ENCODE measurements at regions not wholly inside any gene's neighbourhood (a gene's known extent, or its start where the extent isn't known, plus 50 kb on each side); places are given as distances from the start of the nearest gene placed in this dataset.

DNA sequence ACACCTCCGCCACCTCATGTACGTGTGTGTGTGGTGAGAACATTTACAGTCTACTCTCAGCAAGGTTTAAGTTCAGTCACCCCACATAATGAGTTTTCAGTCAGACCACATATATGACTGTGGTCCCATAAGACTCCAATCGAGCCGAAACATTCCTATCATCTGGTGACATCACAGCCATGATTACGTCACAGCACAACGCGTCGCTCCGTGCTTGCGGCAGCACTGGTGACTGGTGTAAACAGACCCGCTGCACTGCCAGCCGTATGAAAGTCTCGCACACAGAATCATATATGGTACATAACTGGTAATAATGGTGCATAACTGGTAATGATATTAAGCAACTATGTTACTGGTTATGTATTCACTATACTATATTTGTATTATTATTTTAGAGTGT is 150.7 kb downstream of the DLL1 start:
- TF ChIP-seq CHD2 (IDR thresholded peaks at IDR 0.05; ENCODE audit: low read length), result no peak
- TF ChIP-seq ZNF274 (IDR thresholded peaks at IDR 0.05; ENCODE audit: borderline replicate concordance, extremely low read depth, low read length), result no peak

Measured in H1 (cell line).